OCI-LY1 (cell line): ENCODE measurements at regions not wholly inside any gene's neighbourhood (a gene's known extent, or its start where the extent isn't known, plus 50 kb on each side); places are given as distances from the start of the nearest gene placed in this dataset.

ENCODE experiments used
- H2AFZ ChIP-seq: fragments of 200-600 bp; sonication (generic), shearing (Covaris generic); 2 replicates; pipeline ENCODE4 v1.6.0; 2014; ENCODE audit warnings: antibody characterized with exemption, mild to moderate bottlenecking, low read length
- H3F3A ChIP-seq: fragments of 200-600 bp; sonication (generic), shearing (Covaris generic); 2 replicates; pipeline ENCODE4 v1.6.0; 2014; ENCODE audit warnings: mild to moderate bottlenecking, antibody characterized with exemption, low read length, moderate library complexity; ENCODE audit not compliant: insufficient read depth
- H3K27ac ChIP-seq: fragments of 200-600 bp; sonication (generic); 2 replicates; pipeline ENCODE4 v1.5.1; 2014; ENCODE audit warnings: low read length, mixed run types, mild to moderate bottlenecking, low read depth; ENCODE audit not compliant: poor library complexity, severe bottlenecking
- H3K27me3 ChIP-seq: fragments of 200-600 bp; sonication (generic); 2 replicates; pipeline ENCODE4 v1.6.0; 2014; ENCODE audit warnings: antibody characterized with exemption, mild to moderate bottlenecking, low read length, moderate library complexity; ENCODE audit not compliant: insufficient read depth
- H3K36me3 ChIP-seq: fragments of 200-600 bp; sonication (generic); 2 replicates; pipeline ENCODE4 v1.6.1; 2014; ENCODE audit warnings: mild to moderate bottlenecking, antibody characterized with exemption, low read length, moderate library complexity, mixed read lengths; ENCODE audit not compliant: insufficient read depth
- H3K4me1 ChIP-seq: fragments of 200-600 bp; sonication (generic); 2 replicates; pipeline ENCODE4 v1.5.1; 2014; ENCODE audit warnings: mild to moderate bottlenecking, low read length, moderate library complexity; ENCODE audit not compliant: insufficient read depth, severe bottlenecking
- H3K4me2 ChIP-seq: fragments of 200-600 bp; sonication (generic), shearing (Covaris generic); 2 replicates; pipeline ENCODE4 v1.6.1; 2014; ENCODE audit warnings: low read length
- H3K4me3 ChIP-seq: fragments of 200-600 bp; sonication (generic); 2 replicates; pipeline ENCODE4 v1.5.1; 2014; ENCODE audit warnings: low read length, low read depth, mild to moderate bottlenecking, mixed read lengths; ENCODE audit not compliant: poor library complexity, severe bottlenecking
- H3K79me2 ChIP-seq: fragments of 200-600 bp; shearing (Covaris generic); 2 replicates; pipeline ENCODE4 v1.6.1; 2016; ENCODE audit warnings: mixed run types, low read length, mixed read lengths; ENCODE audit not compliant: insufficient read depth
- H3K9ac ChIP-seq: fragments of 200-600 bp; sonication (generic), shearing (Covaris generic); 2 replicates; pipeline ENCODE4 v1.6.1; 2014; ENCODE audit warnings: mild to moderate bottlenecking, low read length, mixed read lengths
- H3K9me2 ChIP-seq: fragments of 200-600 bp; sonication (generic), shearing (Covaris generic); 2 replicates; pipeline ENCODE4 v1.6.1; 2014; ENCODE audit warnings: low read depth, mild to moderate bottlenecking, low read length, mixed read lengths
- H3K9me3 ChIP-seq: fragments of 200-600 bp; shearing (Covaris generic); 2 replicates; pipeline ENCODE4 v1.6.1; 2014; ENCODE audit warnings: low read length, mixed read lengths
- H4K20me1 ChIP-seq: fragments of 200-600 bp; sonication (generic), shearing (Covaris generic); 2 replicates; pipeline ENCODE4 v1.6.0; 2016; ENCODE audit warnings: mild to moderate bottlenecking, low read length; ENCODE audit not compliant: insufficient read depth
- CTCF ChIP-seq: fragments of 200-600 bp; sonication (generic), shearing (Covaris generic); IDR thresholded peaks from 2 replicates; pipeline ENCODE4 v1.5.1; 2017; ENCODE audit warnings: mild to moderate bottlenecking, antibody characterized with exemption, low read length, moderate library complexity, mixed read lengths
- EZH2 ChIP-seq: fragments of 200-600 bp; sonication (generic), shearing (Covaris generic); IDR thresholded peaks from 2 replicates; pipeline ENCODE4 v1.8.0; 2017; ENCODE audit warnings: borderline replicate concordance, mixed run types, mild to moderate bottlenecking, antibody characterized with exemption, low read length, moderate library complexity, mixed read lengths

DNA sequence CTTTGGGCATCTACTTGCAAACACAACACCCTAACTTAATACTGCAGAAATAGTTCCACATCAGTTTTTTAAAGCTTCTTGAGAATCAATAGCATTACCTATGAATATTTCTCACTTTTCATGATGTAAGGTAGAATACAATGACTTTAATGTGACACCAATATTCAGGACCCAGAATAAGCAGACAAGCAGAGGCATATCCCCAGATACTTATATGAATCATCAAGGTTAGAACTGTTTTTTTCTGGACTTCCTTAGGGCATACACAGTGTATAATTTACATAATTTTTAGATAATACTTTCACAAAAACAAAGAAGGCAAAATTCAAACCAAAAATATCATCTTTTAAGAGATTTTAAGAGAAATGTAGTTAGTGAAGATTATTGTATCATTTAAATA lies 885.8 kb downstream of the FSCB start:
- Histone ChIP-seq H2AFZ (no peak overlapping the region), H3K27me3 (no peaks in the 10 kb centered on the region), H3K4me2 (no peak overlapping the region), H3K27ac (no peak overlapping the region), H3K79me2 (no peaks in the 10 kb centered on the region), H3K36me3 (no peaks in the 10 kb centered on the region), H3K9ac (no peak overlapping the region), H3K4me1 (no peaks in the 10 kb centered on the region), H3K9me3 (no peaks in the 10 kb centered on the region), H4K20me1 (no peaks in the 10 kb centered on the region), H3K4me3 (no peak overlapping the region), H3K9me2 (no peaks in the 10 kb centered on the region), H3F3A (no peaks in the 10 kb centered on the region)
- TF ChIP-seq EZH2, result no peak
- no peak for TF ChIP-seq CTCF

DNA sequence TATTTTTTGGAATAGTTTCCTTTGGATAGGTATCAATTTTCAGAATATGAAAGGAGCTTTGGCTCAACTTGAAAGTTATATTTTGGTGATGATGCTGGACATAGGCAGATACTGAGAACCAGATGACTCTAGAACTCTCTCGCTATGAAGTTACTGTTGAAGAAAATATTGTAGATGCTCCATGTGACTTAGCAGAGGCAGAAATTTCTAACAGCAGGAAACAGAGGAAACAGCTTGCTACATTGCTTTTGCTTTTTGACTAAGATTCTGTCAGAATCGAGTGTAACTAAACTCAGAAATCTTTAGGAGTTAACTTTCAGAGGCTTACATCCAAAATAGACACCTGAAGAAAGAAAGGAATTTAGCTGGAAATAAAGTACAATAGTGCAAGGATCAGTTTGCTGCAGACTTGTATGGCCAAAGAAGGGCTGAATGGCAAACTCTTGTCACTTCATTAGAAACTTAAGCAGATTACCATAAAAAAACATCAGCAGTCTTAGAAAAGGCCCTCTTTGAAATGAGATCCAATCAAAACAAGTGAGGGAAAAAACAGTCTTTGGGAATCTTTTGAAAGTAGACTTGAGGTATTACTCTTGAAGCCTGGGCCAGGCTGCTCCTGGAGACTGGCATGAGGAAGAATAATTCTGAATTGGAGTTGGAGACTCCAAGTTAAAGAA lies 911.8 kb downstream of the FSCB start:
- Histone ChIP-seq H3K79me2 (no peaks in the 10 kb centered on the region), H3K4me2 (no peak overlapping the region), H3K9ac (no peak overlapping the region), H3K27ac (no peak overlapping the region), H2AFZ (no peak overlapping the region), H3K36me3 (no peaks in the 10 kb centered on the region), H3K9me3 (no peaks in the 10 kb centered on the region), H3K4me1 (no peaks in the 10 kb centered on the region), H3K4me3 (no peak overlapping the region), H3F3A (no peaks in the 10 kb centered on the region), H4K20me1 (no peaks in the 10 kb centered on the region), H3K9me2 (no peaks in the 10 kb centered on the region), H3K27me3 (no peaks in the 10 kb centered on the region)
- TF ChIP-seq CTCF, result no peak
- no peak for TF ChIP-seq EZH2

DNA sequence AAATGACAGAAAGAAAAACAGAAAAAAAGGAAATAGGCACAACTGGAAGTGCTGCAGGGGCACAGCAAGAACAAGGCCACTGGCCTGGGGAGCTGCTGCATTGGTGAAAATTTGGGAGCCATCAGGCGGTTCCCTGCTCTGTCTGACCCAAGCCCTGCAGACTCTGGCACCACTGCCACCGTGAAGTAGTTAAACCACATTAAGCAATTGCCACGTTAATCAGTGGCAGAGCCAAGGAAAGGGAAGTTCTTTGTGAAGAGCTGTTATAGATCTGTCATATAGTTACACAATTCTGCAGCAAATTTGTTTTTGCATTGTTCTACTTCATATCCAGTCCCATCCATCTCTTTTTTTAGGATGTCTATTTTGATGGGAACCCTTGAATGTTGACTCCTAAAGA lies 915.3 kb downstream of the FSCB start:
- no peak overlapping the region for H3K27ac ChIP-seq
- no peaks in the 10 kb centered on the region for H3K36me3 ChIP-seq
- no peak overlapping the region for H3K4me2 ChIP-seq
- H3K79me2 ChIP-seq, result no peaks in the 10 kb centered on the region
- H2AFZ ChIP-seq, result no peak overlapping the region
- H3K9ac ChIP-seq, result no peak overlapping the region
- no peaks in the 10 kb centered on the region for H3K4me1 ChIP-seq
- no peak overlapping the region for H3K4me3 ChIP-seq
- H4K20me1 ChIP-seq, result no peaks in the 10 kb centered on the region
- no peaks in the 10 kb centered on the region for H3K27me3 ChIP-seq
- no peaks in the 10 kb centered on the region for H3K9me3 ChIP-seq
- no peaks in the 10 kb centered on the region for H3F3A ChIP-seq
- no peaks in the 10 kb centered on the region for H3K9me2 ChIP-seq
- TF ChIP-seq EZH2 (no peak), CTCF (no peak)
